Fibroblast of villous mesenchyme (primary cell): ENCODE measurements at regions not wholly inside any gene's neighbourhood (a gene's known extent, or its start where the extent isn't known, plus 50 kb on each side); places are given as distances from the start of the nearest gene placed in this dataset.

Source experiments
- DNase-seq: peaks from one replicate; pipeline ENCODE4 v3.0.0-alpha.2; 2010; ENCODE audit warnings: low read depth
- H3K4me3 ChIP-seq: 2 replicates; pipeline ENCODE4 v1.5.1; 2011; ENCODE audit warnings: low read depth, mild to moderate bottlenecking, low read length
- TF ChIP-seq, protein P1 (sequence below): IDR thresholded peaks from 2 replicates; pipeline ENCODE4 v1.5.1; 2012; ENCODE audit warnings: low read depth, mild to moderate bottlenecking, low read length; ENCODE audit not compliant: insufficient read depth

- TF ChIP-seq, protein P1, sequence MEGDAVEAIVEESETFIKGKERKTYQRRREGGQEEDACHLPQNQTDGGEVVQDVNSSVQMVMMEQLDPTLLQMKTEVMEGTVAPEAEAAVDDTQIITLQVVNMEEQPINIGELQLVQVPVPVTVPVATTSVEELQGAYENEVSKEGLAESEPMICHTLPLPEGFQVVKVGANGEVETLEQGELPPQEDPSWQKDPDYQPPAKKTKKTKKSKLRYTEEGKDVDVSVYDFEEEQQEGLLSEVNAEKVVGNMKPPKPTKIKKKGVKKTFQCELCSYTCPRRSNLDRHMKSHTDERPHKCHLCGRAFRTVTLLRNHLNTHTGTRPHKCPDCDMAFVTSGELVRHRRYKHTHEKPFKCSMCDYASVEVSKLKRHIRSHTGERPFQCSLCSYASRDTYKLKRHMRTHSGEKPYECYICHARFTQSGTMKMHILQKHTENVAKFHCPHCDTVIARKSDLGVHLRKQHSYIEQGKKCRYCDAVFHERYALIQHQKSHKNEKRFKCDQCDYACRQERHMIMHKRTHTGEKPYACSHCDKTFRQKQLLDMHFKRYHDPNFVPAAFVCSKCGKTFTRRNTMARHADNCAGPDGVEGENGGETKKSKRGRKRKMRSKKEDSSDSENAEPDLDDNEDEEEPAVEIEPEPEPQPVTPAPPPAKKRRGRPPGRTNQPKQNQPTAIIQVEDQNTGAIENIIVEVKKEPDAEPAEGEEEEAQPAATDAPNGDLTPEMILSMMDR = no peak
- DNase-seq = peak; percentile 49
- no peak overlapping the region for H3K4me3 ChIP-seq
Observed at GRCh38 chr2:56531668-56532420, 348.1 kb downstream of the CCDC85A start.

DNA sequence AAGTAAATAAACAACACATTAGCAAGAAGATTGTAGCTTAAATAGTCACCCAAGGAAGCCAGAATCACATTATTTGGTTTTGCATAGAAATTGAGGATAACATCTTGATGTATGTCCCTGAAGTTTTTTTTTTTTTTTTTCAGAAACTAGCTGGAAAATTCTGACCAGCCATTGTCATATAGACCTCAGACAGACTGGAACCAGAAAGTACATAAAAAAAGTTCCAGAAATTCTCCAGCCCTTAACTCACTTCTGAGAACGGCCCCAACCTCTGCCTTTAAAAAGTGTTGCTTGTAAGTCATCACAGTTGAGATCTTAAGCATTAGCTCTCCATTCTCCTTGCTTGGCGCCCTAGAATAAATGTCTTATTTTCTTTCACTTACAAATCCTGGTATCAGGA lies 350.5 kb downstream of the CCDC85A start:
- TF ChIP-seq, protein P1 = no peak
- DNase-seq = peak; percentile 13
- no peak overlapping the region for H3K4me3 ChIP-seq

GRCh38 chr2:56537756-56538155 lies 354.0 kb downstream of the CCDC85A start:
- DNase-seq = no peak
- no peak overlapping the region for H3K4me3 ChIP-seq
- TF ChIP-seq, protein P1 = no peak

DNA sequence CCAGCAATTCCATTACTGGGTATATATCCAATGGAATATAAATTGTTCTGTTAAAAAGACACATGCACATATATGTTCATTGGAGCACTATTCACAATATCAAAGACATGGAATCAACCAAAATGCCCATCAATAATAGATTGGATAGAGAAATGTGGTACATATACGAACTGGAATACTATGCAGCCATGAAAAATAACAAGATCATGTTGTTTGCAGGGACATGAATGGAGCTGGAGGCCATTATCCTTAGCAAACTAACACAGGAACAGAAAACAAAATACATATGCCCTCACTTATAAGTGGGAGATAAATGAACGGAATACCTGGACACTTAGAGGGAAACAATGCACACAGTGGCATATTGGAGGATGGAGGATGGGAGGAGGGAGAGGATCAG lies 355.8 kb downstream of the CCDC85A start:
- no peak for DNase-seq
- no peak overlapping the region for H3K4me3 ChIP-seq
- TF ChIP-seq, protein P1 = no peak

DNA sequence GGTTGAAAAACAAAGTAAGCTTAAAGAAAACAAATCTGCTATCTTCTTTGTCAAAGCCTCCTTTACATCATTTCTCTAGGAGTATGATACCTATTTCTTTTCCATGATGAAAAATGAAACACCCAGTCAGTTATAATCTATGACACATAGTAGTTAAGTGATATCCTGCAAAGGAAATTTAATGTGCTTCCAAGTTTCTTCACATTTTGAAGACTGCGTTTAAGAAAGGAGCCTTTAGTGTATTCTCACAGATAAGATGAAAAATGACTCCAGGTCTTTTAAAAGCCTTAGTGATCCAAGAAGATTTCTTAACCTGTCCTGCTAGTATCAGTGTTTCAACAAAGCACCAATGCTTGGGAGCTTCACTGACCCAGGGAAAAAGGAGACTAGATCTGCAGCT lies 356.7 kb downstream of the CCDC85A start:
- H3K4me3 ChIP-seq = no peak overlapping the region
- DNase-seq = no peak
- TF ChIP-seq, protein P1 = no peak

DNA sequence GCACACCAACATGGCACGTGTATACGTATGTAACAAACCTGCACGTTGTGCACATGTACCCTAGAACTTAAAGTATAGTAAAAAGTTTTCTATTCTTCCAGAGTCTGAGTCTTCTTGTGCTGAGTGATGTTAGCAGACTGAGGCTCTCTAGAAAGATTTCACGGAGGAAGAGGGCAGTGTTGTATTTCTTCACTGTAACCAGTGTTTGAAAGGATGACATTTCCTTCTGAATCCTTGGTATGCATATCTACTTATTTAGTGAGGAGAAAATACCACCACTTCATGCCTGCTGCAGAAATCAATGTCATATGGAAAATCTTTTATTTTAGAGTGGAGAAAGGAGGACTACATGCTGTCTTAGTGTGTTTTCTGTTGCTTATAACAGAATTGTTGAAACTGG lies 357.1 kb downstream of the CCDC85A start:
- TF ChIP-seq, protein P1 = no peak
- H3K4me3 ChIP-seq = no peak overlapping the region
- DNase-seq = no peak

DNA sequence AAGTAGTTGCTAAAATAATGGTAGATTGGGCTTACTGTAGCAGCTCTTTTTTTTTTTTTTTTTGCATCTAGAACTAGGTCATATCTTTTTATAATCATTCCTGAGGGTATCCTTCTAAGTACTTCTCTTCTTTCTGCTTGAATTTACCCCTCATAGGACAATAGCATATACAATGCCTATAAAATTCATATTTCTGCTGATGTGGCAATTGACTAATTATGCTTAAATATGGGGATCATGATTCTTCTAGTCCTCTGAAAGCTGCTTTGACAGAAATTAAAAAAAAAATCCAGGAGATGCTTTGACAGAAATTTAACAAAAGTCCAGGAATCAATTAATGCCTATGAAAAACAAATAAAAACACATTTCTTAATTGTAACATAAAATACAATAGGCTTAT lies 358.4 kb downstream of the CCDC85A start:
- no peak overlapping the region for H3K4me3 ChIP-seq
- TF ChIP-seq, protein P1 = no peak
- no peak for DNase-seq
